ENCODE measurements at regions not wholly inside any gene's neighbourhood (a gene's known extent, or its start where the extent isn't known, plus 50 kb on each side); places are given as distances from the start of the nearest gene placed in this dataset.

DNA sequence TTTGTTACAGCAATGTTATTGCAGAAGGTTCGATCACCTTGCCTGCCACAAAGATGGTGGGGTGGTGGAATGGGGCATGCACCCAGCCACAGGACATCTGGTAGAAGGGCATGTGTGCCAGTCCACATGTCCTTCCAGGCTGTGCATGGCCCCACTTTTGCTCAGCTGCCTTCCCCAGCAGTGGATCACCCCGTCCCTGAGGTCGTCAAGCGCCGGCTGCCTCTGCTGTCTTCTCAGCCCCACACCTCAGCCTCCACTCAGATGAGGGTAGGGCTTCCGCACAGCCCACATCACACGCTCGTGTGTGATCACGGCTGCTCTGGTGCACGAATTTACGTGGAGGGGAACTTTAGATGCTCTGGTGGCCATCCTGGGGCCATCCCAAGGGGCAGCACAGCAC, 109.5 kb upstream of the PMEPA1 start:
- TF ChIP-seq, protein P1, sequence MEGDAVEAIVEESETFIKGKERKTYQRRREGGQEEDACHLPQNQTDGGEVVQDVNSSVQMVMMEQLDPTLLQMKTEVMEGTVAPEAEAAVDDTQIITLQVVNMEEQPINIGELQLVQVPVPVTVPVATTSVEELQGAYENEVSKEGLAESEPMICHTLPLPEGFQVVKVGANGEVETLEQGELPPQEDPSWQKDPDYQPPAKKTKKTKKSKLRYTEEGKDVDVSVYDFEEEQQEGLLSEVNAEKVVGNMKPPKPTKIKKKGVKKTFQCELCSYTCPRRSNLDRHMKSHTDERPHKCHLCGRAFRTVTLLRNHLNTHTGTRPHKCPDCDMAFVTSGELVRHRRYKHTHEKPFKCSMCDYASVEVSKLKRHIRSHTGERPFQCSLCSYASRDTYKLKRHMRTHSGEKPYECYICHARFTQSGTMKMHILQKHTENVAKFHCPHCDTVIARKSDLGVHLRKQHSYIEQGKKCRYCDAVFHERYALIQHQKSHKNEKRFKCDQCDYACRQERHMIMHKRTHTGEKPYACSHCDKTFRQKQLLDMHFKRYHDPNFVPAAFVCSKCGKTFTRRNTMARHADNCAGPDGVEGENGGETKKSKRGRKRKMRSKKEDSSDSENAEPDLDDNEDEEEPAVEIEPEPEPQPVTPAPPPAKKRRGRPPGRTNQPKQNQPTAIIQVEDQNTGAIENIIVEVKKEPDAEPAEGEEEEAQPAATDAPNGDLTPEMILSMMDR (conservative IDR thresholded peaks at IDR 0.05; ENCODE audit: low read length), result no peak
- TF ChIP-seq EZH2phosphoT487 (IDR thresholded peaks at IDR 0.05; ENCODE audit: borderline replicate concordance, low read depth, low read length), result no peak

Data from OCI-LY7 (cell line).